ENCODE measurements at regions not wholly inside any gene's neighbourhood (a gene's known extent, or its start where the extent isn't known, plus 50 kb on each side); places are given as distances from the start of the nearest gene placed in this dataset.

DNA sequence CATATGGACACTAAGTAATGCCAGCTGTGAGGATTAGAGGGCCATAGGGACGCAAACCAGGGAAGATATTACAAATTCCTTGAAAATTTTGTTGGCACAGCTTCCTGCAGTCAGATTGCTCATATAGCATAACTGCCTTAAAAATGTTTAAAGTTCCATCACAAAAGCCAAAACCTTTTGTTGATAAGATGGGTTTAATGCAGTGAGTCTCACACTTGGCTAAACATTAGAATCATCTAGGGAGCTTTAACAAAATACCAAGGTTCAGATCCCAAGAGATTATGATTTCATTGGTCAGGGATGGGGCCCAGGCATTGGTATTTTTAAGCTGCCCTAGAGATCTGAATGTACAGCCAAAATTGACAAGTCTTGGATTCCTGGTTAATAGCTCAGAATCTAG, 376.5 kb upstream of the MAD2L1 start:
- in situ Hi-C loops (cut with HindIII; ENCODE audit: low sequenced_read_pairs), result no loop called here
- DNase-seq (ENCODE audit: low spot score), result no peak

DNA sequence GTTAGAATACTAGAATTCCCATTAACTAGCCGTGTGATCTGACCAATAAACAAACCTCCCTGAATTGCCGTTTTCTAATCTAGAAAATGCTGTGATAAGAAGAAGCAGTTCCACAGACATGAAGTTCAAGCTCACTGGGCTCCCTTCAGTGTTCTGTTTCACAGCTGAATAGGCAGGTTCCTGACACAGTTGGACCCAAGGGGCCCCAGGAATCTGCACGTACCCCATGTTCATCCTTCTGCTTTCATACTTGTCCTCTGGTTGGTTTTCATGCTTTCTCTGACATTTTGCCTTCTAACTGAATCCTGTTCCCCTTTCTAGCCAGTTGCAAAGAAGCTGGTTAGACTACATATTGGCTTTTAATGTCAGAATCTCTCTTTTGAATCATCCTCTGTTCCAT, 374.1 kb upstream of the MAD2L1 start:
- DNase-seq (ENCODE audit: low spot score), result no peak
- in situ Hi-C loops (cut with HindIII; ENCODE audit: low sequenced_read_pairs), result no loop called here

DNA sequence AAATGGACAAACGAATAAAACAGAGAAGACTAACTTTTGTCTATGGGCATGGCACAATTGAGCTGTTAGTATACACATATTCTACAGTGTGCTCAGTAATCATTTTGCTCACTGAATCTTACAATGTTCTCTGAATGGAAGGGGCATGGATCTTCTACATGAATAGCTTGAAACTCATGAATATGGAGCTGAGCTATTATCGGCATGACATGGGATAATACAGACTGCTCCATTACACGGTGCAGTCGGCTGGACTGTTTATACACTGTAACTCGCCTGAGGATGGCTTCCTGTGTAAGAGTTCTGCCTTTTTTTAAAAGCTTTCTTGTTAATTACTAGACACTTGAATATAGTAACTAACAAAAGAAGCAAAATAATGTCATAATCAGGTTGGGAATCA, 368.5 kb upstream of the MAD2L1 start:
- no peak for DNase-seq (ENCODE audit: low spot score)
- in situ Hi-C loops (cut with HindIII; ENCODE audit: low sequenced_read_pairs), result no loop called here

DNA sequence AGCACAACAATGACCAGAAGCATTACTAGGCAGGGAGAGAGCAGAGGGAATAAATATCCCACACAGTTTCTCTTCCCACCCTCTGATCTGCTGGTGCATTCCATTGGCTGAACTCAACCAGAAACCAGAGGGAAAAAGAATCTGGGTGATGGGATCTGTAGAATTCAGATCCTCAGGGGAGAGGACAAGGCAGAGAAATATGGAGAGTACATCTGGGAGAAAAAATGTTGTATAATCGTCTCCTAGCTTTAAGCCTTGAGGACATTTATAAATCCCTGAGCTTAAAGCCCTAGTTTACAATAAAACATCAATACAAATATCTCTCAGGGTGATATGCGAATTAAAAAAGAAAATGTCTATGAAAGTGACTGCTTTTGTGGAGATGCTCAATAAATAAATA, 368.1 kb upstream of the MAD2L1 start:
- DNase-seq (ENCODE audit: low spot score), result no peak
- in situ Hi-C loops (cut with HindIII; ENCODE audit: low sequenced_read_pairs), result no loop called here

GRCh38 chr4:120432301-120432860, 365.7 kb upstream of the MAD2L1 start:
- in situ Hi-C loops (cut with HindIII; ENCODE audit: low sequenced_read_pairs), result no loop called here
- no peak for DNase-seq (ENCODE audit: low spot score)

GRCh38 chr4:120431180-120431579, 364.5 kb upstream of the MAD2L1 start:
- in situ Hi-C loops (cut with HindIII; ENCODE audit: low sequenced_read_pairs), result no loop called here
- no peak for DNase-seq (ENCODE audit: low spot score)

- in situ Hi-C loops (cut with HindIII; ENCODE audit: low sequenced_read_pairs), result no loop called here
Observed at GRCh38 chr4:120418146-120418545, 351.5 kb upstream of the MAD2L1 start.

GRCh38 chr4:120415896-120416295, 349.2 kb upstream of the MAD2L1 start:
- in situ Hi-C loops (cut with HindIII; ENCODE audit: low sequenced_read_pairs), result no loop called here
- DNase-seq (ENCODE audit: low spot score), result no peak

More at GRCh38 chr4:120418146-120418545, 351.5 kb upstream of the MAD2L1 start:
- no peak for DNase-seq (ENCODE audit: low spot score)

- in situ Hi-C loops (cut with HindIII; ENCODE audit: low sequenced_read_pairs), result no loop called here
- no peak for DNase-seq (ENCODE audit: low spot score)
Observed at GRCh38 chr4:120406960-120407359, 340.3 kb upstream of the MAD2L1 start.

GRCh38 chr4:120403296-120403695, 336.6 kb upstream of the MAD2L1 start:
- in situ Hi-C loops (cut with HindIII; ENCODE audit: low sequenced_read_pairs), result no loop called here
- DNase-seq (ENCODE audit: low spot score), result no peak

GRCh38 chr4:120400441-120400840, 333.8 kb upstream of the MAD2L1 start:
- no peak for DNase-seq (ENCODE audit: low spot score)
- in situ Hi-C loops (cut with HindIII; ENCODE audit: low sequenced_read_pairs), result no loop called here

DNA sequence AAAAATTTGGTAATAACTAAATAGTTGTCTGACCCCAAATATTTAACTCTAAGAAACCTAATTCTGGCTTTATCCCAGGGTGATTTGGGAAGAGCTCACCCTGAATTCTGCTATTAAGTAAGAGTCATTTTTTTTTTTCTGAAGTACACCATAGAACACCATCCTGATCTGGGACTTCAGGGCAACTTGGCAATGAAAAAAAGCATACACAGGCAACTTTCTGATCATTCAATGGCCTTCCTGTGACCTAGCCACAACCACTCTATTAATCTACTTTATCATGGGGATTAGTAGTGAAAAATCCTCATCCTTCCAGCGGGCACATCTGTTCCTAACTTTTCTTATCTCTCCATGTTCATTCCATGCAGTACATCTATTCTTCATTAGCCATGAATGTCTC, 333.2 kb upstream of the MAD2L1 start:
- no peak for DNase-seq (ENCODE audit: low spot score)
- in situ Hi-C loops (cut with HindIII; ENCODE audit: low sequenced_read_pairs), result no loop called here

DNA sequence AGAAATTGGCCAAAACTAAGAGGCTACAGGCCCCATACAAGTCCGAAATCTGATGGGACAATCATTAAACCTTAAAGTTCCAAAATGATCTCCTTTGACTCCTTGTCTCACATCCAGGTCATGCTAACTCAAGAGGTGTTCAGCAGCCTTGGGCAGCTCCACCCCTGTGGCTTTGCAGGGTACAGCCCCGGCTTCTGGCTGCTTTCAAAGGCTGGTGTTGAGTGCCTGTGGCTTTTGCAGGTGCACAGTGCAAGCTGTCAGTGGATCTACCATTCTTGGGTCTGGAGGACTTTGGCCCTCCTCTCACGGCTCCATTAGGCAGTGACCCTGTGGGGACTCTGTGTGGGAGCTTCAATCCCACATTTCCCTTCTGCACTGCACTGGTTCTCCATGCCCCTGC, 329.1 kb upstream of the MAD2L1 start:
- DNase-seq (ENCODE audit: low spot score), result no peak
- in situ Hi-C loops (cut with HindIII; ENCODE audit: low sequenced_read_pairs), result no loop called here

GRCh38 chr4:120355881-120356280, 289.2 kb upstream of the MAD2L1 start:
- in situ Hi-C loops (cut with HindIII; ENCODE audit: low sequenced_read_pairs), result no loop called here
- DNase-seq (ENCODE audit: low spot score), result no peak

- DNase-seq (ENCODE audit: low spot score), result no peak
- in situ Hi-C loops (cut with HindIII; ENCODE audit: low sequenced_read_pairs), result no loop called here
Observed at GRCh38 chr4:120354381-120354780, 287.7 kb upstream of the MAD2L1 start.

DNA sequence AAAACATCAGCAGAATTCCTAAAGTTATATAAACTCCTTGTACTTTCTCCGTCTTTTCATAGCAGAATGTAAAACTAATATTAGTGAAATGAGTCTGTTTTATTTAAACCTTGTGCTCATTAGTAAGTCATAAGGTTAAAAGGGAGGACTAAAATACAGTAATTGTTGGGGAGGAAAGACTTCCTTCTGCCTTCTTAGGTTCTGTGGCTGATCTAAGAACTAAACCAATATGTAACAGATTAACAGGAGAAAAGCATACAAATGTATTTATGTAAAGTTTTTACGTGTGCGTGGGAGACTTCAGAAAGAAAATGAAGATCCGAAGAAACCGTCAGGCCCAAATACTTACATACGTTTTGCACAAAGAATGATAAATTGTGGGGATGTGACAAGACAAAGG, 286.6 kb upstream of the MAD2L1 start:
- DNase-seq (ENCODE audit: low spot score), result no peak
- in situ Hi-C loops (cut with HindIII; ENCODE audit: low sequenced_read_pairs), result no loop called here

- in situ Hi-C loops (cut with HindIII; ENCODE audit: low sequenced_read_pairs), result no loop called here
- no peak for DNase-seq (ENCODE audit: low spot score)
Observed at GRCh38 chr4:120352739-120353138, 286.1 kb upstream of the MAD2L1 start.

- in situ Hi-C loops (cut with HindIII; ENCODE audit: low sequenced_read_pairs), result no loop called here
- no peak for DNase-seq (ENCODE audit: low spot score)
Observed at GRCh38 chr4:120348948-120349347, 282.3 kb upstream of the MAD2L1 start.

DNA sequence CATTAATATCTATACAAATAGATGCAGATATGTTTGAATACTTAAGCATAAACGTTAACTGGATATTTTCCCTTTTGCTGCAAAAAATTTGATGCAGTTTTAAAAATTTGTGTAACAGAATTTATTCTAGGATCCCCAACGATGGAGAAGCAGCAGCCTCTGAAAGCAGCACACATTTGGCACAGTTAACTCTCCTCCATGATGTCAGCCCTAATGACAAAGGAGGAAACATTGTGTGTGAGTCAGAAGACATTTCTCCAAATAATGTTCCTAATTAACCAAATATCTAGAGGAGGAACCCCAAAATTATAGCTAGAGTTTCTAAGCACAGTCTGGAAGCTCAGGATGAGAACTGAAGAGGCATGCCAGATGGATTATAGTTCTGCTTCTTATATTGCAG, 281.9 kb upstream of the MAD2L1 start:
- in situ Hi-C loops (cut with HindIII; ENCODE audit: low sequenced_read_pairs), result no loop called here
- DNase-seq (ENCODE audit: low spot score), result no peak

- in situ Hi-C loops (cut with HindIII; ENCODE audit: low sequenced_read_pairs), result no loop called here
- no peak for DNase-seq (ENCODE audit: low spot score)
Observed at GRCh38 chr4:120331486-120332370, 265.1 kb upstream of the MAD2L1 start.

DNA sequence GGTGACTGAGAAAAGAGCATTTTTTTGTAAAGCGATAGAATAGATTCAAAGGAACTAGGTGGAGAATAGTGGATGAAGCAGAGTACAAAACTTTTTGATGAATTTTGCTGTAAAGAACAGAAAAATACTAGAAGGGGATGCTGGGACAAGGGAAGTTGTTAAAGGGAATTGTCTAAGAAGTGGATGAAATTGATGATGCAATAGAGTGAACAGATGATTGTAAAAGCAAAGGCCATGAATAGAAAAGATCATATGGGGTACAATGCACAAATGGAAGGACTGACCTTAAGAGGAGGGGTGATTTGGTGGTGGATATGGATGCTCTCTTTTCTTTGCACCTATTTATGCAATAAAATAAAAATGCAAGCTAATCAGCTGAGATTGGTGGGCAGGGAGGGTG, 262.7 kb upstream of the MAD2L1 start:
- DNase-seq (ENCODE audit: low spot score), result no peak
- in situ Hi-C loops (cut with HindIII; ENCODE audit: low sequenced_read_pairs), result no loop called here

Measured in G401 (cell line).